ENCODE measurements at regions not wholly inside any gene's neighbourhood (a gene's known extent, or its start where the extent isn't known, plus 50 kb on each side); places are given as distances from the start of the nearest gene placed in this dataset.

DNA sequence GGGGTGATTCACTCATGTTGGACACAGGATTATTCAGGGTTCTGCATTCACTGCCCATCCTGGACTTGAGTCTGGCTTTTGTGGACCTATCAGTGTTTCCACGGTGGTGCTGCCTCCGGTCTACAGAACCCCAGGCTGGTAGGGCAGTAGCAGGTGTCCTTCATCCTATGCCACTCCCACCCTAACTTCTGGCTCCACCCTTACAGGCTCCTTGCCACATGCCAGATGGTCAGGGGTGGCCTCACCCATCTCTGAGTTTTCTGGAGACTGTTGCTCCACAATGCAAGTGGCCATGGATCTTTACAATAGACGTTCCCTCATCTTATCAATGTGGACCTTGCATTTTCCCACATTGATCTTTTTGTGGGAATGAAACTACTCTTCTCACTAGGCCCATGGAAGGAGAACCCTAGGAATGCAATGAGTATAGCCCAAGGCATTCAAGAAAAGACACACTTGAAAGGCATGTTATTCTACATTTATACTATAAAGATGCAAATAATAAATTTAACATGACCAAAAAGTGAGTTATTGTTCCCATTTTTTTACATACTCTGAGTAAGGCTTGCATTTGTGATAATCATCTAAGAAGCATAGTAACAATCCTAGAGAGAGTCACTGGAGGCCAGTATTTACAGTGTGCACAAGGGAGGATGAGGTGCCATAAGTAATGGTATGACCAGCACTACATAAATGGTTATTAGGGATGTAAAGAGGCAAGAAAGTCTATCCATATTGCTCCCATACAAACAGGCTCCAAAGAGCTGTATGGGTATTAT is 57.4 kb upstream of the ADO start:
- DNase-seq (ENCODE audit: low read depth): no peak
- H3K4me3 ChIP-seq (replicated peaks; ENCODE audit: low read depth, low read length): no peak overlapping the region
- TF ChIP-seq, protein P1, sequence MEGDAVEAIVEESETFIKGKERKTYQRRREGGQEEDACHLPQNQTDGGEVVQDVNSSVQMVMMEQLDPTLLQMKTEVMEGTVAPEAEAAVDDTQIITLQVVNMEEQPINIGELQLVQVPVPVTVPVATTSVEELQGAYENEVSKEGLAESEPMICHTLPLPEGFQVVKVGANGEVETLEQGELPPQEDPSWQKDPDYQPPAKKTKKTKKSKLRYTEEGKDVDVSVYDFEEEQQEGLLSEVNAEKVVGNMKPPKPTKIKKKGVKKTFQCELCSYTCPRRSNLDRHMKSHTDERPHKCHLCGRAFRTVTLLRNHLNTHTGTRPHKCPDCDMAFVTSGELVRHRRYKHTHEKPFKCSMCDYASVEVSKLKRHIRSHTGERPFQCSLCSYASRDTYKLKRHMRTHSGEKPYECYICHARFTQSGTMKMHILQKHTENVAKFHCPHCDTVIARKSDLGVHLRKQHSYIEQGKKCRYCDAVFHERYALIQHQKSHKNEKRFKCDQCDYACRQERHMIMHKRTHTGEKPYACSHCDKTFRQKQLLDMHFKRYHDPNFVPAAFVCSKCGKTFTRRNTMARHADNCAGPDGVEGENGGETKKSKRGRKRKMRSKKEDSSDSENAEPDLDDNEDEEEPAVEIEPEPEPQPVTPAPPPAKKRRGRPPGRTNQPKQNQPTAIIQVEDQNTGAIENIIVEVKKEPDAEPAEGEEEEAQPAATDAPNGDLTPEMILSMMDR (IDR thresholded peaks at IDR 0.05; ENCODE audit: low read length, missing control alignments): no peak

DNA sequence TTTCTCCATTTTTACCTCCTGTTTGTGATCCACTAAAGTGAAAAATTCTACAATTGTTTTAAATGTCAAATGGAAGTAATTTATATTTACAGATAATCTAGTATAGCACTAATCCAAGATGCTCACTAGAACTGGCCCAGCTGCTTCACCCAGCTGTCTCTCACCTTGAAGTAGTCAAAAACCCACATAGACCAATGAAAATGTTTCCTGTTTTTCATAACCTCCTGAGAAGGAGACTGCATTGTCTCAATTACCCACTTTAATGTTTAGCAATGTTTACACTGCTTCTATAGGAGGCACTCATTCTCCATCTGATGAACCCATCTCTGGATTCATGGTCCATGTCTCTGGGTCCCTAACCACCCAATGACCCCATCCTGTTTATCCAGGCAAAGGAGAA is 56.1 kb upstream of the ADO start:
- TF ChIP-seq, protein P1 (IDR thresholded peaks at IDR 0.05; ENCODE audit: low read length, missing control alignments): no peak
- no peak for DNase-seq (ENCODE audit: low read depth)
- H3K4me3 ChIP-seq (replicated peaks; ENCODE audit: low read depth, low read length): no peak overlapping the region

DNA sequence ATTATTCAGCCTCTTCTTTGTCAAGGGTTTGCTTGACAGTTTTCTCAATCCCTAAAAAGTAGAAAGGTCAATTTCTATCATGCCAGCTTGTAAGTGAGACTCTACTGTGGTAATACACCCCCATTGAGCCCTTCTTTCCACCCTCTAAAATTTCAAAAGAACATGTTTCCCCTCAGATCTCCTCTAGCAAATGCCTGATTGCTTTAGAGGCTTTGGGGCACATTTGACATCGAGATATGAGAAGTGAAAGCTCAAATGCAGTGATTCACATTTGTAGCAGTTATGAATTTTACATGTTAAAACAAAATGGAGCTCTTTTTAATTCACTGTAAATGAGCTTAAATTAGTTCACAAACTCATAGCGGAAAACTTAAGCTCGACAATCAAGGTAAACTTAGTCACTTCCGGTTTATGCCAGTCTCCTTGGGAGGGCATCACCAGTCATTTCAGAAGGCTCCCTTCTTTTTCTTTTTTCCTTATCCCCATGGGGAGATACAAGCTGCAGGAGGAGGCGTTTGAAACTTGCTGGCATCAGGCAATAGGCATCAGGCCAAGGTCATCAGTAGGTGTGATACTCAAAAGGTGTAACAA is 55.3 kb upstream of the ADO start:
- no peak overlapping the region for H3K4me3 ChIP-seq (replicated peaks; ENCODE audit: low read depth, low read length)
- DNase-seq (ENCODE audit: low read depth): no peak
- TF ChIP-seq, protein P1 (IDR thresholded peaks at IDR 0.05; ENCODE audit: low read length, missing control alignments): no peak
